HG02973 (cell line): ENCODE measurements at regions not wholly inside any gene's neighbourhood (a gene's known extent, or its start where the extent isn't known, plus 50 kb on each side); places are given as distances from the start of the nearest gene placed in this dataset.
"Not testable (repeated sequence)": the region's sequence is repeated elsewhere in the genome, so short reads cannot be mapped to it uniquely, and the experiment has no call there.

Experiments
- ATAC-seq: cut with Tn5 transposase; IDR thresholded peaks from one replicate; pipeline ENCODE4 v1.9.1; 2021; ENCODE audit warnings: moderate library complexity; ENCODE audit not compliant: unreplicated experiment

GRCh38 chr15:67918205-67918861 lies 78.5 kb upstream of the RNU6-1 start:
- ATAC-seq = no peak

DNA sequence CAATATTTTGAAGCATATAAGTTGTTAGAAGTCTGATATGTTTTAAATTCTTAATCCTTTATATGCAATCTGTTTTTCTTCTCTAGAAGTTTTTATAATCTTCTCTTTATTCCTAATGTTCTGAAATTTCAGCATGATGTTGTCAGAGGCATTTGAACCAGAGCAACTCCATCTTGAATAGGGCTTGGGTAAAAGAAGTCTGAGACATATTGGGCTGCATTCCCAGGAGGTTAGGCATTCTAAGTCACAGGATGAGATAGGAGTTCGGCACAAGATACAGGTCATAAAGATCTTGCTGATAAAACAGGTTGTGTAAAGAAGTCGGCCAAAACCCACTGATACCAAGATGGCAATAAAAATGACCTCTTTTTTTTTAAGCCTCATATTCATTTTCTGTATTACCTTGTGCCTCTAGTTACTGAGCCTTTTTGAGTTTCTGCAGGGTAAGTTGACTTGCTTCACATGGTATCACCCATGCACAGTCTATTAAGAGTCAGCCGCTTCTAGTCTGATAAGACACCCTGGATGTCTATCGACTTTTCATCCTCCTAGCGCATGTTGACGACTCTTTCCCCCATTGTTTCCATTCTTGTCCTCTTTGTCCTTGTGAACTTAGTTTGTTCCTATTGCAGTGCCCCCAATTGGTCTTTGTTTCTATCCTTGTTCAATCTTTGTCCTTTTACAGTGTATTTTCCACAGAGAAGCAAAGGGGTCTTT lies 80.8 kb upstream of the RNU6-1 start:
- ATAC-seq = no peak

DNA sequence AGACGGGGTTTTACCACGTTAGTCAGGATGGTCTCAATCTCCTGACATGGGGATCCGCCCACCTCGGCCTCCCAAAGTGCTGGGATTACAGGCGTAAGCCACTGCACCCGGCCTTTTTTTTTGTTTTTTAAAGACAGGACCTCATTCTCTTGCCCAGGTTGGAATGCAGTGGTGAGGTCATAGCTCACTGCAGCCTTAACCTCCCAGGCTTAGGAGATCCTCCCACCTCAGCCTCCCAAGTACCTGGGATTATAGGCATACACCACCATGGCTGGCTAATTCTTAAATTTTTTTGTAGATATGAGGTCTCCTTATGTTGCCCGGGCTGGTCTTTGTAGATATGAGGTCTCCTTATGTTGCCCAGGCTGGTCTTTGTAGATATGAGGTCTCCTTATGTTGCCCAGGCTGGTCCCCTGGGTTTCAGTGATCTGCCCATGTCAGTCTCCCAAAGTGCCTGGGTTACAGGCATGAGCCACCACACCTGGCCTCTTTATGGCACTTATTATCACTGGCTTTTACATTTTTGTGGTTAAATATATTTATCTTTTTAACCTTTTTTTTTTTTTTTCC lies 82.3 kb upstream of the RNU6-1 start:
- ATAC-seq = no peak

DNA sequence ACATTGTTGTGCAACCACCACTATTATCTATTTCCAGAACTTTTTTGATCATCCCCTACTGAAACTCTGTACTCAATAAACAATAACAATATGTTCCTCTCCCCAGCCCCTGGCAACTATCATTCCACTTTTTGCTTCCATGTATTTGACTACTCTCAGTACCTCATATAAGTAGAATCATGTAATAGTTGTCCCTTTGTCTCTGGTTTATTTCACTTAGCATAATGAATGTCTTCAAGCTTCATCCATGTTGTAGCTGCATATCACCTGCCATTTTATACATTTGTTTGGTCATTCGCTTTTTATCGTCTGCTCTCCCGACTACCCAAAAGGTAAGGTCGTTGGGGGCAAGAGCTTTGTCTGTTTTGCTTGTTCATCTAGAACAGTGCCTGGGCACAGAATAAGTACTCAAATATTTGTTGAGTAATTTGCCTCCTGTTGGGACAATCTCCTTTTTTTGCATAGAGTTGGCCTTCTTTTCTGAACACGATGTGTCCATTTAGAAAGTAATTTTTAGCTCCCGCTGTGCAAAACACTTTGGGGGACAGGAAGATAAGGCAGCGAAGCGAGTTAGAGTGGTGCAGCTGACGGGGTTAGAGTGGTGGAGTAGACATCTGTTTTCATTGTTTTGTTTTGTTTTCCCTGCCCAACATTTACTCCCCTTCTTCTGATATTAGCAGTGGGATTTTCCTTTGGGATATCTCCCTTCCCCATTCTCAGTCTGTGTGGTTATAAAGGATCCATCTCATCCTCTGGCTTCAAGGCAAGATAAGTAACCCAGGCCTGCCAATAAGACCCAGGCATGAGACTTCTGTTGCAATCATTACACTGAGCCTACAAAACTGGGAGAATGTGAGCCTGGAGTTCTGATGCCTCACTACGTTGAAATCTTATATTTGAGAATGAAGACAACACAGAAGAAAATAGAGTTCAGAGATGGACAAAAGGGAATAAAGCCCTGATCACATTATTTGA lies 83.4 kb upstream of the RNU6-1 start:
- ATAC-seq = no peak

- ATAC-seq = no peak
Observed at GRCh38 chr15:67924359-67924974, 84.6 kb upstream of the RNU6-1 start.

GRCh38 chr15:67925182-67925581 lies 85.3 kb upstream of the RNU6-1 start:
- ATAC-seq = no peak

- no peak for ATAC-seq
Observed at GRCh38 chr15:67927501-67928168, 87.8 kb upstream of the RNU6-1 start.

GRCh38 chr15:67928666-67929065 lies 88.8 kb upstream of the RNU6-1 start:
- no peak for ATAC-seq

DNA sequence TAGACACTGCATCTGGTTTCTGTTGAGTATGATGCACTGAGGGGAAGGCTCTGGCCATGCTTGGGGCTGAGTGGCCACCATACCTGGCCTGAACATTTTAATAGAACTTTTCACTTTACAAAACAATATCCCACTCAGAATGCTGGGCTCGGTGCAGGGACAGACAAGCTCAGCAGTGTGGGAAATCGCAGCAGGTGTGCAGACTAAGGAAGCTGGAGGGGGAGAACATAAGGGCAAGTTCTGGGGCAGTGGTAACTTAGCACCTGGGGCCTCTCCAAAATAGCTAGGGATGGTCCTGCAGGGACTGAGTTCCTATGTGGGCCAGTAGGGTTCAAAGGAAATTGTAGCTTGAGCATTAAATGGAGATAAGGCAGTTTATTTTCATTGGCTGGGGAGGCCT lies 90.9 kb upstream of the RNU6-1 start:
- no peak for ATAC-seq

DNA sequence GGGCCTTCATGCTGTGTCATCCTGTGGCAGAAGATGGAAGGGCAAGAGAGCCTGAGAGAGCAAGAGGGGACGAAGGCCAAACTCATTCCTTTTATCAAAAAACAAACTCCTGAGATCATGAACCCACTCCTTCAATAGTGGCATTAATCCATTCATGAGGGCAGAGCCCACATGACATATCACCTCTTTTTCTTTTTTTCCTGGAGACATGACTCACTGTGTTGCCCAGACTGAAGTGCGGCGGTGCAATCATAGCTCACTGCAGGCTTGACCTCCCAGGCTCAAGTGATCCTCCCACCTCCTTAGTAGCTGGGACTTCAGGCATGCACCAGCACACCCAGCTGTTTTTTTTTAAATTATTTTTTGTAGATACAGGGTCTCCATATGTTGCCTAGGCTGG lies 92.0 kb upstream of the RNU6-1 start:
- no peak for ATAC-seq

- not testable (repeated sequence) for ATAC-seq
Observed at GRCh38 chr15:67934126-67934525, 94.3 kb upstream of the RNU6-1 start.

GRCh38 chr15:67935244-67935643 lies 95.4 kb upstream of the RNU6-1 start:
- no peak for ATAC-seq

GRCh38 chr15:67936258-67936657 lies 96.4 kb upstream of the RNU6-1 start:
- ATAC-seq = no peak

GRCh38 chr15:67937153-67937761 lies 97.4 kb upstream of the RNU6-1 start:
- no peak for ATAC-seq

- not testable (repeated sequence) for ATAC-seq
Observed at GRCh38 chr15:67939179-67939578, 99.3 kb upstream of the RNU6-1 start.

DNA sequence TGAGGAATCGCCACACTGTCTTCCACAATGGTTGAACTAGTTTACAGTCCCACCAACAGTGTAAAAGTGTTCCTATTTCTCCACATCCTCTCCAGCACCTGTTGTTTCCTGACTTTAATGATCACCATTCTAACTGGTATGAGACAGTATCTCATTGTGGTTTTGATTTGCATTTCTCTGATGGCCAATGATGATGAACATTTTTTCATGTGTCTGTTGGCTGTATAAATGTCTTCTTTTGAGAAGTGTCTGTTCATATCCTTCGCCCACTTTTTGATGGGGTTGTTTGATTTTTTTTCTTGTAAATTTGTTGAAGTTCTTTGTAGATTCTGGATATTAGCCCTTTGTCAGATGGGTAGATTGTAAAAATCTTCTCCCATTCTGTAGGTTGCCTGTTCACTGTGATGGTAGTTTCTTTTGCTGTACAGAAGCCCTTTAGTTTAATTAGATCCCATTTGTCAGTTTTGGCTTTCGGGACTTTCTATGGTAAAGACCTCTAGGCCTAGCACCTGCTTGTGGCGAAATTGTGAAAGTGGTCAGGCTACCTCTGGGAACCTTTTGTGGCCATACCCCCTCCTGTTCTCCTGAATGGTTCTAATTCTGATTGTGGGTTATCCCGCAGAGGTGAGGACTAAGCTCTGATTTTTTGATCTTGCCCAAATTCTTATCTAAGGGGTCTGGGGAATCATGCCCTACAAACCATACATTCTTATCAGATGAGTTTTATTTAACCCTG lies 99.9 kb upstream of the RNU6-1 start:
- ATAC-seq = not testable (repeated sequence)

DNA sequence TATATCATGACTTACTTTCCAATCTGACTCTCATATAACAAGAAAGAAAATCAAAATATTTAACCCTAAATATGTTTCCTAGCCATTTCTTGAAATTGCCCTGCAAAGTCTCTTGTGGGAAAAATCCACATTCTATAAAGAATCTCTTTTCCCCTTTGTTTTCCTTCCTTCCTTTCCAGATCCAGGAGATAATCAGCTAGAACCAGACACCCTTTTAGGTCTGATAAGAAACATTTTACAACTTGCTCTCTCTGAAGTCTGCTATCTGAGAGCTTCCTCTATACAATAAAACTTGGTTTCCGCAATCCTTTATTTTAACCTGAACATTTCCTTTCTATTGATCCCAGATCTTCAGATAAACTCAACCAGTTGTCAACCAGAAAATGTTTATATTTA lies 100.5 kb upstream of the RNU6-1 start:
- no peak for ATAC-seq

- ATAC-seq = no peak
Observed at GRCh38 chr15:67941648-67942310, 101.9 kb upstream of the RNU6-1 start.

- no peak for ATAC-seq
Observed at GRCh38 chr15:67943475-67943874, 103.6 kb upstream of the RNU6-1 start.
